GM19240 (cell line): ENCODE measurements at regions not wholly inside any gene's neighbourhood (a gene's known extent, or its start where the extent isn't known, plus 50 kb on each side); places are given as distances from the start of the nearest gene placed in this dataset.

ENCODE experiments used
- DNase-seq: peaks from one replicate; pipeline ENCODE4 v3.0.0; 2011; ENCODE audit warnings: low spot score; ENCODE audit not compliant: insufficient read length

DNA sequence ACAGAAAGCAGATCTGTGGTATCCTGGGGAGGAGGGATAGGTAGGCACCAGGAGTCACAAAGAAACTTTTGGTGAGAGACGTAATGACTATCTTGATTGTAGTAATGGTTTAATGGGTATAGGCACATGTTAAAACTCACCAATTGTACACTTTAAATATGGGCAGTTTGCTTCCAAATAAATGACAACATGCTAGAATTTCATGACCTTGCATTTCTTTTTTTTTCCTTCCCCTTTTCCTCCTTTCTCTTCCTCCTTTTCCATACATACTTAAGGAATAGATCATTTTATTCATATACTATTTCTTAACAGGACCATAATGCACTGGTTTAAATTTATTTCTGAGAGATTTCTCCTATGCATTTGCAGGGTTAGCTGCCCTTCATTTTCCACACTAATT is 341.8 kb downstream of the TMEM182 start:
- no peak for DNase-seq

DNA sequence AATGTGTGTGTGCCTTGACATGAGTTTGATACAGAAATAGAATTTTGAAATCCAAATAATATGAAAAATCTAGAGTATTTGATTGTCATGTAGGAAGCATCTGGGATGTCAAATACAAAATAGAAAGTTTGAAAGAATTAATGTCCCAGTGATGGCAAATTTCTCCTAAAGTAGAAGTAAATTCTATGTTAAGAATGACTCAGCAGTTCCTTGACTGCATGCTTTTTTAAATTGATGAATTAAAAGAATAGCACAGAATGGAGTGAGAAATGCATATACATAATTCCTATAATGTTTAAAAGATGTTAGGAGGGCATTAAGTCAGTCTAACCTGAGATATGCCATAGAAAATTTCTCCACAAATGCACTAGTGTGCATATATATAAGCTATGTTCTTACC is 357.5 kb downstream of the TMEM182 start:
- DNase-seq: no peak

DNA sequence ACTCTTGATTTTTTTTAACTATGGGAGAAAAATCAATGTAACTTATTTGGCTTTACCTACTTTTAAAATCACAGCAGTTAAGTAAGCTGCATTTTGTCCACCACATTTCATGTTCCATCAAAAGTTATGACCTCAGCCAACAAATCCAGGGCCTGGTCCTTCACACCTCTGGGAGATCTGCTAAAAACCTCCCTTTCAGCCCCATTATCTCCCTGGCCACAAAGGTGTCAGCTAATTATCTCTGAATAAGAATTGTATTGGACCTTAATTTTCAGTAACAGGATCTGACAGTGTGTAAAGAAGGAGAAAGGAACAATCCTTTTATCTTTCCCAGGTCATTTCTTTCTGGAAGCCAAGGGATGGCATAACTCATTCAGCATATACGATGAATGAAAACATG is 359.3 kb downstream of the TMEM182 start:
- no peak for DNase-seq

DNA sequence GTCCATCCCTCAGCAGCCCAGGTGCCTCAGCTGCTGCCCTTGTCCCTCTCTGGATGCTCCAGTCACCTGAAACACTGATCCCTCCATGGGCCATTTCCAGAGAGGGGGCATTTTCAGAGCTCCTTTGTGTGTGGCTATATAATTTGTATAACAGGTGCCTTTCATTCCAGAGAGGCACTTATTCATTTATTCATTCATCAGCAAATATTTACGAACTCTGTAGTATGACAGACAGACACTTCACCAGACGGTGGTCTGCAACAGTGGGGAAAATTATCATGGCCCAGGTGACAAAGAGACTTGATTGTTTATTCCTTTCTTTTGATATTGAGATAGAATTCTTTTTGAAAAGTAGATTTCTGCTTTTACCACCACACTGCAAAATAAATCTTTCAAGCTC is 361.7 kb downstream of the TMEM182 start:
- DNase-seq: no peak

DNA sequence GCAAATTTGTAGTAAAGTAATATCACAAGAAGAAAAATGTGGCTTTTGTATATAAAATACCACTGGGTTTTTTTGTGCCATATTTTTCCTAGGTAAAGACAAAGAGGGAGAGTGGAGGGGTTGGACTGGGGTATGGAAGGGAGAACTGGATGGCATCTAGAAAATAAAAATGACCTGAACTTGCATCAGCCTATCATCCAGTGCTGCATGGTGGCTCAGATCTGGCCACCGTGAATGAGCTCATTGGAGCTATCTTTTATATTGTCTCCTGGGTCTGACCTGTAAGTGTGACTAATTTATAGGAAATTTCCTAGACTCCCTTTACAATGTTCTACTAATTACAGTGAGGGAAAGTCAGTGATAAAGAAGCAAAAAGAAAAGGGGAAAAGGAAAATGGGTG is 369.0 kb downstream of the TMEM182 start:
- no peak for DNase-seq

DNA sequence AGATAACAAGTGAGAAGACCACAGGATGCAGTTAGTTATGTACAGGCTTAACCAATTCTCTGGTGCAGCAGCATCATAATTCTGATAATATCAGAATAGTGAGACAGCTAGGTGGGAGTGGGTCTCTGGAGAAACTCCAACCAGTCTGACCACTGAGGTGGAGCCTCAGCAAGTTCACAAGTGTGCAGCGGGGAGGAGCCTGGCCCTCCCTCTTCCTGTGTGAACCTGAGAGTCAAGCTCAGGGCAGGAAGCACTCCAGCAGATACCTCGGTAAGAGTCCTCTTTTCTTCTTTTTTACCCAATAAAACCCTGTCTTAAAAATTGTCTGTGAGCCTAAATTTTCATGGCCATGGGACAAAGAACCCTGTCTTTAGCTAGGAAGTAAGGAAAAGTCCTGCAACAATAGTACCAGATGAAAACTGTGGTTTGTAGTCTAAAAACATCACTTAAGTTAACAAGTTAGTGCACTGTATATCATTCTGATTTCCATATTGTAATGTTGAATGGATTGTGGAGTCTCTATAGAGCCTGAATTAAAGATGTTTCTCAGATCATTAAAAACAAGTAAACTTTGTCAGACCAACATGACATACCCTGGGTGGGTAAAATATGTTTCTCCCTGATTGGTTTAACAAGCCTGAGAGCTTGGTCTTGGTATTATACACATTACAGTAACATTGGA is 370.8 kb downstream of the TMEM182 start:
- no peak for DNase-seq

DNA sequence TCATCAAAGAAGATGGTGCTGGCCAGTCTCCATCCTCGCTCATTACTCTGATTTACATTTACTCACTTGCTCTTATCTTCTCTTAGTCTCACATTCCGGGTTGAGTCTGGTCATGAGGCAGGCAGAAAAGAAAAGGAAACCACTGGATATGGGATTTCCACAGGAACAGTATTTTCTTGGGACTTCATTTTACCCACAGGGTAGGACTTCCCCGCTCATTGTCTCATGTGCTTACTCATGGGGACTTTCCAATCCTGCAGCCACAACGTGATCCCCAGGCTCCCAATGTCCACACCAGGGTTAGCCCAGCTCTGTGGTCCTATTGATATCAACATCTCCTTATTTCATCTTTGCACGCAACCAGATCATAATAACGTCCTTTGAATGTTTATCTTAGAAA is 373.8 kb downstream of the TMEM182 start:
- DNase-seq: no peak

DNA sequence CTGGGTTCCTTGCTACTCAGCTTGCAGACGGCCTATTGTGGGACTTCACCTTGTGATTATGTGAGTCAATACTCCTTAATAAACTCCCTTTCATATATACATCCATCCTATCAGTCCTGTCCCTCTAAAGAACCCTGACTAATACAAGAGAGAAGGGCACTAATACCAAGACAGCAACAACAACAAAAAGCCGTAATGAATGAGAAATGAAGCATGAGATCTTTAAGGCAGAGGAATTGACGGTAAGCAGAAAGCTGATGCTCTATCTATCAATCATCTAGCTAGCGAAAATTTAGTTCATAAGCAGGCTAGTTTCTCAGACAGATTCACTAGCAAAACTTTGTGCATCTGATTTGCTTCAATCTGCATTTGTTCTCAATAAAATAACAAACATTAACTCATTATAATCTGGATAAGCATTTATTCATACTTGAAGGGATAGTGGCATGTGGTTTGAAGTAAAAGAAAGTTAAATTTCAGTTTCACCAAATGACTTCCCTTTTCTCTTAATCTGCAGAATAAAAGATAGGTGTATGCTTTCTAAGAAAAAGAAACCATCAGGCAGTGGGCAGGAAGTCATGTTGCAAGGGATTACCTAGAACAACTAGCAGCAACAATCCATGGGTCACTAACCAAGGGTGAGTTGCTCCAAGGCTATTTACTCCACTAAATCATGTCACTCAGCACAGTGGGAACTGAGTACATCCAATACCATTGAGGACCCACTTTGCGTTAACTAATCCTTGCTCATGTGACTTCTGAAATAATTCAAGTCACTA is 376.5 kb downstream of the TMEM182 start:
- DNase-seq: no peak

DNA sequence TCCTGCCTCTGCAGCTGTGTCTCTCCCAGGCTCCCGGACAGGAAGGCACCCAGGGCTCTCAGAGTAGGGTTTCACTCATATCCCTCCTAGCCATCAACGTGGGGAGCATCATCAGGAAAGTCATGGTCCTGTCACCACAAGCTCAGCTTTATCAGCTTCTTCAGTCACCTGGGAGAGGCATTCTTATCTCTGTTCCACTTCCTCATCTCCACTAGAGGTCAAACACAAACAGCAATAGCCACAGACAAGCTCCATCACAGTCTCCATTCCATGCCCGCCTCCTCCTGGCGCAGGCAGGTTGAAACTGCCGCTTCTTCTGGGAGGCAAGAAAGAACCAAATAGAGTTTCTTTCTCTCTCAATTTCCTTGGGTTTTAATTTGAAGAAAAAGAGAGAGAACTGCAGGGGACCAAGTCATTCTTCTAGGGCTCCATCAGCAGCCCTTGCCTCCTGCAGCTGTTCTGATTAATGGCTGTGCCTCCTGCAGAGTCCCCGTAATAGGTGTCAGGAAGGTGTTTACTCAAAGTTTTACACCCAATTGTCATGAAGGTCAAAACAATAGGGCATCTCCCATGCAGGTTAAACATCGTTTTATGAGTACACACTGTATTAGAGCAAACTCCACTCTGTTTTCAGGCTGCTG is 377.9 kb downstream of the TMEM182 start:
- no peak for DNase-seq

DNA sequence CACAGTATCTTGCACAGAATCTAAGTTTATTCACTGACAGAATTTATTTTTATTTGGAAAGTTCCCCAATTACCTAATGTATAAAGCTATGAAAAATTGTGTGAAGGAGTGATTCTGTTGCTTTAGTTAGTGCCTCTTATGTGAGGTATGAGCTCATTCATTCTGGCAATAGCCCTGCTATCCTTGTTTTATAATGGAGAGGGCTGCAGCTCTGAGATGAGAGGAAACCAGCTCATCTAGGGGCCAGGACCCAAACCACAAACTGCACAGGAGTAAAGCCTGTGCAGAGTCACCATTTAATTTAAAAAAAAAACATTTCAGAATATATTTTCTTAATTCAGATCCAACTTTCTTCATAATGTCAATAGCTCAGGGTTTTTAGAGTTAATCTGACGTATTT is 383.0 kb downstream of the TMEM182 start:
- DNase-seq: no peak

DNA sequence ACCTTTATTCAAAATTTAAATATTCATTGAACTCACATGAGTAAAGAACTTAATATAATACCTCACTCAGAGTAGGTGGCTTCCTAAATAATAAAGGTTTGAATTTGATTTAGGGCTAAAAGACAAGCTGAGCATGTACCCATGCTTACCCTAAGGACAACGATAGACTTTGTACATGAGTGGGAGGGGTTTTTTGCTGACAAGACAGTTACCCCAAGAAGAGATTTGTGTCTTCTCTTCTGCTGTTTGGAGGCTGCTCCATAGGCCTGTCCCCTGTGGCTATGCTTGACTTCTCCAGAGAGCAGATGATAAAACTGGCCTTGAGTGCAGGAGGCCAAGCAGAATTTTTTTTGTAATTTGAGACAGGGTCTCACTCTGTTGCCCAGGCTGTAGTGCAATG is 383.9 kb downstream of the TMEM182 start:
- no peak for DNase-seq

DNA sequence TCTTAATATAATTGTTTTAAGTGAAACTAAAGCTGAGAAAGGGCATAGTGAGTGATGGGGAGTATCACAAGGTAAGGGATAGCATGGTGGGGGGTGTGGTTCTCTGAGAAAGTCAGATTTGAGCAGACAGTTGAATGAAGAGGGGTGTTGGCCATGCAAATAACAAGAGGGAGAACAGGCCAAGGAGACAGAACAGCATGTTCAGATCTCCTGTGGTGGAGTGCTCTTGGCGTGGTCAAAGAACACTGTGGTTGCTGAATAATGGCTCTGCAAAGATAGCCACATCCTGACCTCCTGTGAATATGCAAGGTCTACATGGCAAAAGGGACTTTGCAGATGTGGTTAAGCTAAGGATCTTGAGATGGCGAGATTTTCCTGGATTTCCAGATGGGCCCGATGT is 389.2 kb downstream of the TMEM182 start:
- no peak for DNase-seq

DNA sequence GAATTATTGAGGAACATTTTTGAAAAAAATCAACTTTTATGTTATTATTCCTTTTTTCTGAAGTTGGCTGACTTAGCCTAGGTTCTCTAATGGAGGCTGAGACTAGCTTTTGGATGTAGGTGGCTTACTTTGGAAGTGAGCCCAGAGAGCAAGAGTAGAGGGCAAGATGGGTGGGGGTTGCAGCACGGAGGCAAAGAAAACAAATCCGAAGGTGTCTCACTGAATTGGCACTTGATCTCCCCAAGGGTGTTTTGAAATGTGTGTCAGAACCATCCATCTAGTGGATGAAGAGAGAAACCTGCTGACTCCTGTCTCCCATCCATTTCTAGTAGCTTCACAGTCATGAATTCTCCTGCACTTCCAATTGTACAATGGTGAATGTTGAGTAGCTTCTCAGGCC is 390.7 kb downstream of the TMEM182 start:
- DNase-seq: no peak

DNA sequence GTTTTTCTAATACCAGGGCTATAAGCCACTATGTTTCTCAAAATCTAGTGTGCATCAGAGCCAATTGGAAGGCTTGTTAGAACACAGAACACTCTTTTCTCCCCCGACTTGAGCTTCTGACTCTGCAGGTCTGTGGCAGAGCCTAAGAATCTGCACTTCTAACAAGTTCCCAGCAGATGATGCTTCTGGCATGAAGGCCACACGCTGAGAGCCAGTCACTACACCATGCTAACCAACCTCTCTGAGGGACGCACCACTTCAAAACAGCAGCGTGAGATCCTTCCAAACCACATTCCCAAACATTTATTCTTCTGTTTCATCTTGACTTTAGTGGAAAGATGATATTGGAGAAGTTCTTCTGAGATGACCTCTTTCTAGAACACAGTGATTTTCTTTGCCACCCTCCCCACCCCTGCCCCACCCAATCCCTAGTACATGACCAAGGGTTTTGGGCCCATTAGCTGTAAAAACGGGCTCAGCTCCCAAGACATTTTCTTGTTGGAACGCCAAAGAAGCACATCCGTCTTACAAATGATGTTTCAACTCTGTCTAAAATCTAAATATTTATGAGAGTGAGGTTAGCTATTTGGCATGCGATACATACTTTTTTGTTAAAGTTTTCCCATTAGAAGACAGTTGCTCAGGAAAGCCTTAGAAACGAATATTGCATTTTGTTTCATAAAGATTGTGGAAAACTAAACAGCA is 391.9 kb downstream of the TMEM182 start:
- no peak for DNase-seq

DNA sequence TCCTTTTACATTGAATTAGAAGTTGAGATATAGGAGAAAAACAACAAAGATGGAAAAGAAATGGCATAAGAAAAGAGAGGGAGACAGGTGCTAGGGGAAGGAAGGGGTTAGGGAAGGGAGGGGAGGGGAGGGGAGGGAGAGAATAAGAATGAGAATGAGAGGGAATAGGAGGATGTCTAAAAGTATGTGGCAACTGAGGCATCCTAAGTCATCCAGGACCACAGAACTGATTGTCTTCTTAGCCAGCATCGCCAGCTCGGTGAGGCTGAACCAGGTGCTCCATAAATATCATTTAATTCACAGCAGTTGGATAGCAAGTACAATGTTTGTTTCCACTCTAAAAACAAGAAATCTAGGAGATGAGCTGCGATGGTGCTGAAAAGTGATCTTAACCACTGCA is 393.5 kb downstream of the TMEM182 start:
- no peak for DNase-seq

DNA sequence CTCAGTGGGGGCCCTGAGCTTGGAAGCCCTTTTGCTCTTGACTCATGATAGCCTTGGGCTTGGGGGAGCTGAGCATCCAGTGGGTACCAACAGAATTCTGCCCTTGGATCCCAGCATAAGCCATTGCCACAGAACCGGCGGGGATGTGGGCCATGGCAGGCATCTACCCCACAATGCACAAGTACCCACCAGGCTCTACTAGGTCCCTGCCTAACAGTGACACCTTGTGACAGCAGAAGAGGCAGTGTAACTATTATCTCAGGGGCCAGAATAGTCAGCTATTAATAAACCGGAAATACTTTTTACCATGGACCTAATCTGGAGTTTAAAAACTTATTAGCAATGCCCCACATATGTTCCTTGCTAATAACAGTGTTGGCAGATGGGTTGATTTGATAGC is 397.2 kb downstream of the TMEM182 start:
- no peak for DNase-seq

DNA sequence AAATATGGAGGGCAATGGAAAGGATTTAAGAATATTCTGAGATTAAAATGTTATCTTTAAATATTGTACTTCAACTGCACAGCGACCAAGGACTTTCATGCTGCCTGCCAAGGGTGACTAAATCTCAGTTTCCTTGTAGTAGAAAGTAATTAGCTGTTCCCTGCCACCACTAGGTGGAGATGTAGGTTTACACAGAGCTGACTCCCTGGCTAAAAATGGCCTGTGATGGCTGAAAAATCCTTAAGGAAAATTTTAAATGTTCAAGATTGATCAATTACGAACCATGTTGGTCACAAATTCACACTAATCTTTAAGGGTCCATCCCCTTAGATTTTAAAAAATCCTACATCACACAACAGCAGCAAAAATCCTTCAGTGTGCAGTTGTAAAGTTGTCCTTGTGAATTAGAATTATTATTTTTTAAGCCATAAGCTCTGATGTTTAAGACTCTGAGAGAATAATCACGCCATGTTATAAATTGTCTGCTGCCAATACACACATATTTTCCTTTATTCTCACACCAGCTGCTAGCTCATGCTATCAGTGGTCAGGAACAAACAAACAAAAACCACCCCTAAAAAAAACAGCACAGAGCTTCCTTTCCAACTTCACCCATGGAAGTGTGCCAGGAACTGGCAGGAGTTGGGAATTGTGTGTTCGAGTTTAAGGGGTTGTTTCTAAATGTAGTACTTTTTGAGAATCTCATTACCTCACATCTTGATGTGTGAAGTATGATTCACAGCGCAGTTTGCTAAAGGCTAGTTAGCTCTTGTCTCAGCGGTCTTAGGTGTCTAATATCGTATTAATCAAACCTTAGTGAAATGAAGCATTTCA is 399.8 kb downstream of the TMEM182 start:
- DNase-seq: peak; percentile 11

DNA sequence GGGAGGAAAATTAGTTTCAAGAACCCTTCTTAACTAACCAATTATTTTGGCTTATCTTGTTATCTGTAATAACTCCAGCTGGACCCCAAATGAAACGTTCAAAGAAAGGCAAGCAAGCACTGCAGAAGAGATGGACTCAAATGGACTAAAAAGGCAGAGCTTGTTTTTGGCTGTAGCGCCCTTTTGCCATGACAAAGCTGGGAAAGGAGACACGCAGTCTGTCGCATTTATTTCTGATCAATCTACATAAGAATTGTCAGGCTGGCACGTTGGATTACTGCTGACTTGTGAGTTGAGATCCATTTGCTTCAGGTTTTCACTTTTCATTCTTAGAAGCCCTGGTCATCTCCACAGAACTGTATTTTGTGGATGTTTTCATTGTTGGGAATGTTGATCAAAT is 402.9 kb downstream of the TMEM182 start:
- no peak for DNase-seq

DNA sequence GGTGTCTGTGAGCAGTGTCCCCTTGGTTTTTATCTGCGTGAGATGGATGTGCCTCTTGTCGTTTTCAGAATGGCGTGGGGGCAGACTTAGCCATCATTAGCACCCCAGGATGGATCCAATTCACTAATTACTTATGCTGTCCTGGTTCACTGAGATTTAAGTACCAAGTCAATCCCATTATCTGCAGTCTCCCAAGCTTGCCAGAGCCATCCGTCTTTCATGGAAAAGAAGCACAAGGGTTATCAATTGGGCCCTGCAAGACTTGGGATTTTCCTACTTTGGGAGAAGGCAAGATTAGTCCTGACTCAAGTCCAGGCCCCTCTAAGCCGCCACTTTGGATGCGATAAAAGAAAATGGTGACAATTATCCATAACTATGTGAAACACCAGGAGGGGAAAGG is 404.0 kb downstream of the TMEM182 start:
- no peak for DNase-seq

DNA sequence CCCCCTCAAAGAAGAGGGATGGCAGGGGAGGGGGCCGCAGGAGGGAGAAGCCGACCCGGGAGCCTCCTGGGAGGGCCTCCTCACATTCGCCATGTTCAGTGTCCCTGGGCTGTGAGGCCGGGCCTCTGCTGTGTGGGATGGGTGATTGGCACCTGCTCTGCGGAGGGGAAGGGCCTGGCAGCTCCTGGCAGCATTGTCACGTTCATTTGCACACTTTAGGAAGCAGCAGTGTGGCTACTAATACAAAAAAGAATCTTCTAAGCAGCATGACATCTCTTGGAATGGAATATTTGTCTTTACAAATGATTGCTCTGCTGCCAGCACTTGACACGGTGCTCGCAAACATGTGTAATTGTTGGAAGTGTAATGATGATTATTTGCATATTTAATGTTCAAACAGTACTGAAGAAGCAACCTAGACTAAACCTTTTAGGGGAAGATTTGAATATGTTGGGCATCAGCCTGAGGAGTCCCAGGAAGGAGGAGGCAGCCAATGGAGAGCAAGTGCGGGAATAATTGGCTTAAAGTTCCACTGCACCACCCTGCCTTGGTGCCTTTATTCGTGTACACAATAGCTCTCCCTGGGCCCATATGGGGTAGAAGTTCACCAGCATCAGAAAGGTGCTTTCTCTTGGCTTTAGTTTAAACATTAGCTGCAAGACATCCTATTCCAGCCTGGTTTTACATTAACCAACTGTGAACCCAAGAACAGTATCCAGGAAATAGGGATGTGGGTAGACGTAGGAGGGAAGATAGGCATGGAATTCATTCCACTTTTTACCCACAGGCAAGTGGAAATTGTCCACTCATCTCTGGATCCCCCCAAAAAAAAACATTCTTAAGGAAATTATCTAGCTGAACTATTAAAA is 404.9 kb downstream of the TMEM182 start:
- DNase-seq: no peak
